ENCODE measurements at regions not wholly inside any gene's neighbourhood (a gene's known extent, or its start where the extent isn't known, plus 50 kb on each side); places are given as distances from the start of the nearest gene placed in this dataset.

- no peak for TF ChIP-seq CTCF (IDR thresholded peaks at IDR 0.05; ENCODE audit: poor library complexity, severe bottlenecking)
- TF ChIP-seq TAF1 (IDR thresholded peaks at IDR 0.05; ENCODE audit: low read depth): no peak
- no peak for TF ChIP-seq RAD21 (conservative IDR thresholded peaks at IDR 0.05)
- TF ChIP-seq EZH2 (IDR thresholded peaks at IDR 0.05; ENCODE audit: borderline replicate concordance, insufficient read depth, low read length, poor library complexity, severe bottlenecking): no peak
- TF ChIP-seq SMC3 (conservative IDR thresholded peaks at IDR 0.05; ENCODE audit: poor library complexity): no peak
- TF ChIP-seq REST (IDR thresholded peaks at IDR 0.05; ENCODE audit: borderline replicate concordance): no peak
- no peak for TF ChIP-seq POLR2AphosphoS5 (IDR thresholded peaks at IDR 0.05)
- TF ChIP-seq EP300 (conservative IDR thresholded peaks at IDR 0.05; ENCODE audit: poor library complexity, severe bottlenecking): no peak
- TF ChIP-seq MXI1 (conservative IDR thresholded peaks at IDR 0.05; ENCODE audit: poor library complexity, severe bottlenecking): no peak
Observed at GRCh38 chr2:66701251-66701650, 266.3 kb downstream of the MEIS1 start.
